Mucosa of rectum (tissue), 2 donors: ENCODE measurements at regions not wholly inside any gene's neighbourhood (a gene's known extent, or its start where the extent isn't known, plus 50 kb on each side); places are given as distances from the start of the nearest gene placed in this dataset.

Source experiments
- H3K27ac ChIP-seq, 2 donors: one replicate each; pipeline ENCODE4 v1.7.0; 2013; ENCODE audit warnings: inconsistent platforms in 2 of 2, low read depth in 2 of 2, low read length in 2 of 2
- H3K27me3 ChIP-seq, 2 donors: one replicate each; pipeline ENCODE4 v1.7.0; 2013; ENCODE audit warnings: low read length in 2 of 2; ENCODE audit not compliant: control insufficient read depth in 2 of 2, insufficient read depth in 2 of 2
- H3K36me3 ChIP-seq, 2 donors: one replicate each; pipeline ENCODE4 v1.7.0; 2013; ENCODE audit warnings: low read length in 2 of 2; ENCODE audit not compliant: control insufficient read depth in 2 of 2, insufficient read depth in 2 of 2
- H3K4me1 ChIP-seq, 2 donors: one replicate each; pipeline ENCODE4 v1.7.0; 2013; ENCODE audit warnings: low read length in 2 of 2, mild to moderate bottlenecking in 1 of 2; ENCODE audit not compliant: control insufficient read depth in 2 of 2, insufficient read depth in 2 of 2
- H3K4me3 ChIP-seq, 2 donors: one replicate each; pipeline ENCODE4 v1.7.0; 2013; ENCODE audit warnings: low read length in 2 of 2
- H3K9ac ChIP-seq, 2 donors: one replicate each; pipeline ENCODE4 v1.7.0; 2013; ENCODE audit warnings: low read length in 2 of 2, low read depth in 1 of 2, mild to moderate bottlenecking in 1 of 2
- H3K9me3 ChIP-seq, 2 donors: one replicate each; pipeline ENCODE4 v1.7.0; 2013; ENCODE audit warnings: low read length in 2 of 2; ENCODE audit not compliant: control insufficient read depth in 2 of 2
- donor health status: healthy.
- donor health status: Normal muscosa, but diverticular disease.

DNA sequence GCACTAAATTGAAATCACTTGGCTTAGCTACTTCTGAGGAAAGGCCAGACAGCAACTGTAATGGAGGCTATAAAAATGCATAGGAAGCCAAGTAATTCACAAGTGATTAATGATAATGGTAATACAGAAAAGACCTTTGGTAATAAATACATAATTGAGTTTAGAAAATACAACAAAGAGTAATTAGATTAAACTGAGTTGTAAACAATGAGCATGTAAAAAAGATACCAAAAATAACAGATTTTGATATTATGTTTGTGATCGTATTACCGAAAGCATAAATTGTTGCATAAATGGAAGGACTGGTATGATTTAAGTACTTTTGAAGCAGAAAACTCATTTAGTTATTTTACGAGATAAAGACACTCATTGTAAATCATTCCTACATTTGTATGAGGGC, 556.7 kb upstream of the TMPRSS15 start:
- H3K4me3 ChIP-seq: no peak overlapping the region
- no peaks in the 10 kb centered on the region for H3K4me1 ChIP-seq
- no peaks in the 10 kb centered on the region for H3K9me3 ChIP-seq
- no peaks in the 10 kb centered on the region for H3K36me3 ChIP-seq
- no peak overlapping the region for H3K27ac ChIP-seq
- no peaks in the 10 kb centered on the region for H3K27me3 ChIP-seq
- H3K9ac ChIP-seq: no peak overlapping the region

DNA sequence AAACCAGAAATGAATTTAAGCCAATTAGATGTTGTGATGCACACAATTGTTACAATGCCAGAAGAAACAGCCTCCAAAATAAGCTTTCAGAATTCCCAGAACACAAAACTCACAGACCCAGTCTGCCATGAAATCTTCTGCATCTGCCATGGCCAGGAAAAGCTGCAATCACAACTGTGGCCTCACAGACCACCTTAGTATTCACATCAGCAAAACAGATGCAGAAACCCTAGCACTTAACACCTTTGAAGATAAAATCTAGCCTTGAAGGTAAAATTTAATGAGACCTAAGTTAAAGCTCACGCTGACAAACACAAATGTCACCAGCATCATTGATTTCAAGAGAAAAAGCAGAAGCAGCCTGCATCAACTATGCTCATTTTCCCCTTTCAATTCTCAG, 566.8 kb upstream of the TMPRSS15 start:
- Histone ChIP-seq H3K36me3 (no peaks in the 10 kb centered on the region), H3K4me3 (no peak overlapping the region), H3K27me3 (no peaks in the 10 kb centered on the region), H3K9me3 (no peaks in the 10 kb centered on the region), H3K27ac (no peak overlapping the region), H3K4me1 (no peaks in the 10 kb centered on the region), H3K9ac (no peak overlapping the region)

DNA sequence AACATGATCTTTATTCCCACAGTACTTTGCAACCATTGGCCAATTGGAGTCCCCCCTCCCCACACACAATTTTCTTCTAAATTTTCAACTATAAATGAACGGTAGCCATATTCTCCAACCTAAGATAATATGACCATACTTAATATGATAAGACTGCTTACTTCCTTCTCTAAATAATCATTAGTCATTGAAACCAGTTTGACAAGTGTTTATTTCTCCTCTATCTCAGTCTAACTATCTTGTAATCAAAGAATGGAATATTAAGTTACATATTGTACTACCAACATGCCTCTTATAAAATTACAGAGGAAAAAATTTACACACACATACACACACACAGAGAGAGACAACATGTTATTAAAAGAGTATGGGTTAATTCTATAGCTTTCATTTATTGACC, 567.4 kb upstream of the TMPRSS15 start:
- no peaks in the 10 kb centered on the region for H3K36me3 ChIP-seq
- H3K9me3 ChIP-seq: no peaks in the 10 kb centered on the region
- no peak overlapping the region for H3K27ac ChIP-seq
- H3K4me1 ChIP-seq: no peaks in the 10 kb centered on the region
- H3K4me3 ChIP-seq: no peak overlapping the region
- H3K9ac ChIP-seq: no peak overlapping the region
- H3K27me3 ChIP-seq: no peaks in the 10 kb centered on the region

DNA sequence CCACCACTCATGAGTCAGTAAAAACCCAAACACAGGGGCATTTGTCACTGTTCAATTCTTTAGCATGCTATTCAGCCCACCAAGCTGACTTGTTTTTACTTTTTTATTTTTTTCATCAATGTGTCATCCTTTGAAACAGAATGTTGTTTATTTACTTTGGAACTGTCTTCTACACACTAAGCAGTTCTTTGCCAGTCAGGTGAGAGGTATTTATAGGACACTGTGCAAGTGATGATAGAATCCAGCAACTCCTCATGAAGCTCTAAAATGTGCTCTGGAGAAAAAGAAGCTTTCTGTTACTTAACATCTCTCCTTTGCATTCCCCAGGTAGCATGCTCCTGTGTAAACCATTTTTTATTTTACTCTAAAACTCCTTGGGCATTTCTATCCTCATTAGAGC, 582.0 kb upstream of the TMPRSS15 start:
- no peaks in the 10 kb centered on the region for H3K9me3 ChIP-seq
- H3K4me3 ChIP-seq: no peak overlapping the region
- H3K36me3 ChIP-seq: no peaks in the 10 kb centered on the region
- H3K4me1 ChIP-seq: no peaks in the 10 kb centered on the region
- no peaks in the 10 kb centered on the region for H3K27me3 ChIP-seq
- no peak overlapping the region for H3K27ac ChIP-seq
- H3K9ac ChIP-seq: no peak overlapping the region

DNA sequence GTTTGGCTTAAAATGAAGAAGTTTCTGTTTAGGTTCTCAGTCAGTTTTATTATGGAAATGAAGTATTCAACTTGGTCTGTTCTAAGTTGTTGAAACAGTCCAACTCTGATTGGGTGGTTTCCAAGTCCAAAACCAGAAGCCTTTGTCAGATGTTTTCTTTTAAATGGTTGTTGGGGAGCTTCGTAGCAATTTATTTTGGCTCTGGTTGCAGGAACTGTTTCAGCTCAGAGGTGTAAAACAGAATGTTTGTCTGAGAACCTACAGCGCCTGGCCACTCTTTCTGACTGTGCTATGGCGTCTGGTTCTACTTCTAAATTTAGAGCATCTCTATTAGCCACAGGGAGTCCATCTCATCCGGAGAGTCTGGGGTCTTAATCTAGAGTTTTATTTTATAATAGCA, 582.6 kb upstream of the TMPRSS15 start:
- no peaks in the 10 kb centered on the region for H3K27me3 ChIP-seq
- H3K4me3 ChIP-seq: no peak overlapping the region
- no peaks in the 10 kb centered on the region for H3K4me1 ChIP-seq
- no peaks in the 10 kb centered on the region for H3K9me3 ChIP-seq
- no peak overlapping the region for H3K27ac ChIP-seq
- H3K9ac ChIP-seq: no peak overlapping the region
- H3K36me3 ChIP-seq: no peaks in the 10 kb centered on the region

DNA sequence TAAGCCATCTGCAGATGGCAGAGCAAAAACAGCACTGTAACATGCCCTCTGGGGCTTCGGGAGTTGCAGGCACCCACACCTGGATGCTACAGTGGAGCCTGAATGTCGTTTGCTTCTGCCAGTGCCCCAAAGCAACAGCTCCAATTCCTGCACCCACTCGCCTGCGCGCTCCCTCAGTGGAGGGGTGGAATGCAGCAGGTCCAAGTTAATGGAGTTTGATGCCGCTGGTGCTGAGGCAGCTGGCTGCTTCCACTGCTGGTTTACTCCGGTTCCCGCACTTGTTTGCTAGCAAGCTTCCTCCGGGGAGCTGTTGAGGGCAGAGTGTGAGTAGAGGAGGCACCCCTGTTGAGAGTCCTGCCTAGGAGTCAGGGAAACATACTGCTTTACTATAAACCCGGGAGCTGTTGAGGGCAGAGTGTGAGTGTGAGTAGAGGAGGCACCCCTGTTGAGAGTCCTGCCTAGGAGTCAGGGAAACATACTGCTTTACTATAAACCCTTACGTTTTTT, 584.0 kb upstream of the TMPRSS15 start:
- H3K27me3 ChIP-seq: no peaks in the 10 kb centered on the region
- H3K9ac ChIP-seq: no peak overlapping the region
- H3K36me3 ChIP-seq: no peaks in the 10 kb centered on the region
- H3K9me3 ChIP-seq: no peaks in the 10 kb centered on the region
- no peak overlapping the region for H3K4me3 ChIP-seq
- H3K27ac ChIP-seq: no peak overlapping the region
- H3K4me1 ChIP-seq: no peaks in the 10 kb centered on the region

DNA sequence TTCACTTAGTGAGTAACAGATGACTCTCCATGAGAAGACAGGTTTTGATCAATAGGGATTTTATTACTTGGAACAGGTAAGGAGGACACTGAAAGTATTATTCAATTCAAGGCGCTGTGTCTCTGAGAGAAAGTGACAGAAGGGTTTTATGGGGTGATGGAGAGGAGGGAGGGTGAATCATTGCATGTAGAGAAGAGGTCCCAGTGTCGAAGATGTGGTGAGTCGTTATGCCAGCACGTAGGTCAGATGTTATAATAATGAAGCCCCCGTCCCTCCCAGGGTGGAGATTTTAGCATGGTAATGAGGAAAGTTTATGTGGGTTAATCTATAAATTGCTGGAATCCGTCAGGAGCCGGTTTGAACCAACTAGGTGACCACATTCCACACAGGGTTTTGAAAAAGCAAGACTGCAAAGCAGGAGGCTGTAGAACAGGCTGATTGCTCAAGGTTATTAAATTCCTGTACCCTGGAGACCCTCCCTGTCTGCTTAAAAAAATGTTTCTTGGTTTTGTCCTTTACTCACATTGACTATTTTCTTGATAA, 586.4 kb upstream of the TMPRSS15 start:
- Histone ChIP-seq H3K9me3 (no peaks in the 10 kb centered on the region), H3K4me1 (no peaks in the 10 kb centered on the region), H3K27ac (no peak overlapping the region), H3K36me3 (no peaks in the 10 kb centered on the region), H3K4me3 (no peak overlapping the region), H3K9ac (no peak overlapping the region), H3K27me3 (no peaks in the 10 kb centered on the region)

DNA sequence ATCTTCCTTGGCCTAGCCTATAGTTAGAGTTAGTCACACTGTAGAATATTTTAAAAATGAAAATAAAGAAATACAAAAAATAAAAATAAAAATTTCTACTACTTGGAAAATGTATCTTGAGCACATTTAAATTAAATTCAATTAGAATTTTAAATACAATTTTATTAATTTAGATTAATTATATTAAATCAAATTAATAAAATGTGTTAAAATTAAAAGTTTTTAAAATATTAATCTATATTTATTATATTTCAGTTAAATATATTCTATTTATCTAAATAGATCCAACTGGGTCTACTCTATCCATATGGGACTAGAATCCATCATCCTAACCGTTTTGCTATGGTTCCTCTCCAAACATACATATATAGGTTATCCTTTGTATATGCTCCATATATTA, 588.3 kb upstream of the TMPRSS15 start:
- H3K4me1 ChIP-seq: no peaks in the 10 kb centered on the region
- H3K4me3 ChIP-seq: no peak overlapping the region
- H3K9me3 ChIP-seq: no peaks in the 10 kb centered on the region
- no peaks in the 10 kb centered on the region for H3K27me3 ChIP-seq
- no peaks in the 10 kb centered on the region for H3K36me3 ChIP-seq
- H3K27ac ChIP-seq: no peak overlapping the region
- H3K9ac ChIP-seq: no peak overlapping the region

DNA sequence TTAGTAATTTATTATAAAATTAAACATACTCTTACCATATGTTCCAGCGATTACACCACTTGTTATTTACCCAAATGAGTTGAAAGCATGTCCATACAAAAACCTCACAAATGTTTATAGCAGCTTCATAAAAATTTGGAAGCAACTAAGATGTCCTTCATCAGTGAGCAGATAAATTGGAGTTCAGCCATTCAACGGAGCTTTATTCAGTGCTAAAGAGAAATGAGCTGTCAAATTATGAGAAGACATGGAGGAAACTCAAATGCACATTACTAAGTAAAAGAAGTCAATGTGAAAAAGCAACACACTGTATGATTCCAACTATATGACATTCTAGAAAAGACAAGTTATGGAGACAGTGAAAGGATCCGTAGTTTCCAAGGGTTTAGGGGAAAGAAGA, 606.7 kb upstream of the TMPRSS15 start:
- H3K27ac ChIP-seq: no peak overlapping the region
- H3K9me3 ChIP-seq: no peaks in the 10 kb centered on the region
- no peak overlapping the region for H3K9ac ChIP-seq
- H3K27me3 ChIP-seq: no peaks in the 10 kb centered on the region
- H3K4me1 ChIP-seq: no peaks in the 10 kb centered on the region
- H3K4me3 ChIP-seq: no peak overlapping the region
- no peaks in the 10 kb centered on the region for H3K36me3 ChIP-seq

DNA sequence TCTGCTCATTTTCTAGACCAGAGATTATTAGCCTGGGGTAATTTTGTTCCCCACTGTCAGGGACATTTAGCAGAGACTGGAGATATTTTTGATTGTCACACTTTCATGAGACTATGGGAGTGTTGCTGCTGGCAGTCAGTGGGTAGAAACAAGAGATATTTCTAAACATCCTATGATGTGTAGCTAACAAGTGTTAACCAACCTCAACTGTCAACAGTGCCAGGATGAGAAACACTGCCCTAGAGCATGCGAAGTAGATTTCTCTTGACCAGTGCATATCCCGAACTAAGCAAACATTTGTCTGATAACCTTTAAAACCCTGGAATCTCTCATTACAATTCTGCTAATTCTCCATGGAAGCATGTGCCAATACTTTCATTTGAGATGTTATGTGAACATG, 607.4 kb upstream of the TMPRSS15 start:
- Histone ChIP-seq H3K4me3 (no peak overlapping the region), H3K9me3 (no peaks in the 10 kb centered on the region), H3K9ac (no peak overlapping the region), H3K27ac (no peak overlapping the region), H3K36me3 (no peaks in the 10 kb centered on the region), H3K27me3 (no peaks in the 10 kb centered on the region), H3K4me1 (no peaks in the 10 kb centered on the region)

DNA sequence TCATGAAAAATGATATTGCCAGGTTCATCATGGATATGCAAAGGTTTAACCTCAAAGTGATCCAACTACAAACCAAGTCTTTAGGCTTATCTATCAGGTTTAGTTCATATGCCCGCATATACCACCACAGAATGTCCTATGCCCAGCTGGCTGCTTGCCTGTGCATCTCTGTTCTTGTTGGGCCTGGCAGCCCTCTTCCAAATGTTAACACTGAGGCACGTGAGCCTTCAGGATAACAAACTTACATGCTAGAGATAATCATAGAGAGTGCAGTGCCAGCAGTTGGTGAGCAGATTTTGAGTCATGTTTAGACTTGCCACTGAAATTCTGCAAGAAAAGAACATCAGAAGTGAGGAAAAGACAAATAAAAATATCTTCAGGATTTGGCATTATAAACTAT, 607.9 kb upstream of the TMPRSS15 start:
- H3K9me3 ChIP-seq: no peaks in the 10 kb centered on the region
- no peaks in the 10 kb centered on the region for H3K27me3 ChIP-seq
- no peak overlapping the region for H3K9ac ChIP-seq
- H3K36me3 ChIP-seq: no peaks in the 10 kb centered on the region
- no peak overlapping the region for H3K27ac ChIP-seq
- H3K4me1 ChIP-seq: no peaks in the 10 kb centered on the region
- no peak overlapping the region for H3K4me3 ChIP-seq
